ENCODE measurements at regions not wholly inside any gene's neighbourhood (a gene's known extent, or its start where the extent isn't known, plus 50 kb on each side); places are given as distances from the start of the nearest gene placed in this dataset.

DNA sequence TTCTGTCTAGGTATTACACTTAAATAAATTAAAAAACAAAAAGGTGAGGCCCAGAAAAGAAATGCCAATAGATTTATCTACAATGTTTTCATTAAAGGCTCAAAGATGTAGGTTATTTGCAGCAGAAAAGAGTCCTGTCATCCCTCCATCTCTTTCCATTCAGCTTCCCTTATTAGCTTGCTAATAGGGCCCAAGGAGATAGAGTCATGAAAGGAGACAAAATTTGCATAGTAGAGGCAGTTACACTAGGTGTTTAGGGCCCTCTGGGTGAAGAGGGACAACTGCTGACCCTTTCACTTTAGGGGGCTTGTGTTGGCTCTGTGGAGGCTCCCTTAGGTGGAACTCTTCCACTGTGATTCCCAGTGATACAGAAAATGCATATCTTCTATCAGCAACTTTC, 58.4 kb upstream of the TACR3 start:
- Histone ChIP-seq H3K9ac (ENCODE audit: control insufficient read depth, extremely low read depth, insufficient read depth, low read length) (no peak overlapping the region), H3K4me3 (ENCODE audit: control insufficient read depth in 2 of 3, extremely low read depth in 1 of 3, insufficient read depth in 2 of 3, low read depth in 1 of 3, low read length in 3 of 3) (no peak overlapping the region), H3K9me3 (ENCODE audit: control insufficient read depth, low read depth, low read length) (no peaks in the 10 kb centered on the region), H3K4me2 (ENCODE audit: control insufficient read depth, extremely low read depth, insufficient read depth, low read depth, low read length) (no peak overlapping the region), H2AFZ (ENCODE audit: control insufficient read depth, low read length) (no peak overlapping the region), H3K4me1 (ENCODE audit: control insufficient read depth, extremely low read depth, insufficient read depth, low read length) (no peaks in the 10 kb centered on the region), H3K9me1 (ENCODE audit: control insufficient read depth, extremely low read depth, insufficient read depth, low read length) (no peaks in the 10 kb centered on the region), H3K27me3 (ENCODE audit: control insufficient read depth, extremely low read depth, insufficient read depth, low read length) (no peaks in the 10 kb centered on the region), H4K20me1 (ENCODE audit: control insufficient read depth, extremely low read depth, insufficient read depth, low read length) (no peaks in the 10 kb centered on the region), H3K79me2 (ENCODE audit: control insufficient read depth, insufficient read depth, low read length) (no peaks in the 10 kb centered on the region), H3K27ac (ENCODE audit: control insufficient read depth, insufficient read depth, low read length) (no peak overlapping the region), H3K36me3 (ENCODE audit: control insufficient read depth in 2 of 2, extremely low read depth in 1 of 2, insufficient read depth in 2 of 2, low read length in 2 of 2) (no peaks in the 10 kb centered on the region)
- DNase-seq (ENCODE audit: low read depth, low spot score) (no peak), FAIRE-seq (no peak)
- dilution Hi-C loops (cut with MboI; ENCODE audit: extremely low pct_ligation_motif_present, low sequenced_read_pairs) = no loop called here
- TF ChIP-seq, protein P1, sequence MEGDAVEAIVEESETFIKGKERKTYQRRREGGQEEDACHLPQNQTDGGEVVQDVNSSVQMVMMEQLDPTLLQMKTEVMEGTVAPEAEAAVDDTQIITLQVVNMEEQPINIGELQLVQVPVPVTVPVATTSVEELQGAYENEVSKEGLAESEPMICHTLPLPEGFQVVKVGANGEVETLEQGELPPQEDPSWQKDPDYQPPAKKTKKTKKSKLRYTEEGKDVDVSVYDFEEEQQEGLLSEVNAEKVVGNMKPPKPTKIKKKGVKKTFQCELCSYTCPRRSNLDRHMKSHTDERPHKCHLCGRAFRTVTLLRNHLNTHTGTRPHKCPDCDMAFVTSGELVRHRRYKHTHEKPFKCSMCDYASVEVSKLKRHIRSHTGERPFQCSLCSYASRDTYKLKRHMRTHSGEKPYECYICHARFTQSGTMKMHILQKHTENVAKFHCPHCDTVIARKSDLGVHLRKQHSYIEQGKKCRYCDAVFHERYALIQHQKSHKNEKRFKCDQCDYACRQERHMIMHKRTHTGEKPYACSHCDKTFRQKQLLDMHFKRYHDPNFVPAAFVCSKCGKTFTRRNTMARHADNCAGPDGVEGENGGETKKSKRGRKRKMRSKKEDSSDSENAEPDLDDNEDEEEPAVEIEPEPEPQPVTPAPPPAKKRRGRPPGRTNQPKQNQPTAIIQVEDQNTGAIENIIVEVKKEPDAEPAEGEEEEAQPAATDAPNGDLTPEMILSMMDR (optimal IDR thresholded peaks at IDR 0.05 in 1 of 3, IDR thresholded peaks at IDR 0.05 in 1 of 3, conservative IDR thresholded peaks at IDR 0.05 in 1 of 3; ENCODE audit: extremely low read depth in 1 of 3, insufficient read depth in 2 of 3, low read length in 3 of 3) = no peak
- no peak for TF ChIP-seq EZH2 (IDR thresholded peaks at IDR 0.05; ENCODE audit: low read length)

DNA sequence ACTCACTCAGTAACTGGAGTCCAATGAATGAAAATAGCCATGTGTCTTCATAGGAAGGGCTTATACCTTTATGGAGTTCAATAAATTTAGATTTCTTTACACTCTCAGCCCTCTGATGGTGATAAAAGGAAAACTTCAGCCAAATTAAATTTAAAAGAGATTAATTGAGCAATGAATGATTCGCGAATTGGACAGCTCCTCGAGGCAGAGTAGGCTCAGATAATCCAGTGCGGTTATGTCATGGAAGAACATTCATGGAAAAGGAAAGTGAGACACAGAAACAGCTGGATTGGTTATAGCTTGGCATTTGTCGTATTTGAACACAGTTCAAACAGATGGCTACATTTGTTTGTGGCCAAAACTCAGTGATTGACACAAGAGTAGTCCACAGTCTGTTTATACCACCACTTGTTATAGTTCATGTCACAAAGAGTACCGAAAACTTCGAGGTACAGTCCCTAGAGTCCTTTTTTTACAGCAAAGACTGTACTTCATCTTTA, 54.6 kb upstream of the TACR3 start:
- Histone ChIP-seq H3K9me3 (ENCODE audit: control insufficient read depth, low read depth, low read length) (no peaks in the 10 kb centered on the region), H3K4me1 (ENCODE audit: control insufficient read depth, extremely low read depth, insufficient read depth, low read length) (no peaks in the 10 kb centered on the region), H3K27me3 (ENCODE audit: control insufficient read depth, extremely low read depth, insufficient read depth, low read length) (no peaks in the 10 kb centered on the region), H2AFZ (ENCODE audit: control insufficient read depth, low read length) (no peak overlapping the region), H4K20me1 (ENCODE audit: control insufficient read depth, extremely low read depth, insufficient read depth, low read length) (no peaks in the 10 kb centered on the region), H3K9me1 (ENCODE audit: control insufficient read depth, extremely low read depth, insufficient read depth, low read length) (no peaks in the 10 kb centered on the region), H3K79me2 (ENCODE audit: control insufficient read depth, insufficient read depth, low read length) (no peaks in the 10 kb centered on the region), H3K9ac (ENCODE audit: control insufficient read depth, extremely low read depth, insufficient read depth, low read length) (no peak overlapping the region), H3K4me3 (ENCODE audit: control insufficient read depth in 2 of 3, extremely low read depth in 1 of 3, insufficient read depth in 2 of 3, low read depth in 1 of 3, low read length in 3 of 3) (no peak overlapping the region), H3K36me3 (ENCODE audit: control insufficient read depth in 2 of 2, extremely low read depth in 1 of 2, insufficient read depth in 2 of 2, low read length in 2 of 2) (no peaks in the 10 kb centered on the region), H3K27ac (ENCODE audit: control insufficient read depth, insufficient read depth, low read length) (no peak overlapping the region), H3K4me2 (ENCODE audit: control insufficient read depth, extremely low read depth, insufficient read depth, low read depth, low read length) (no peak overlapping the region)
- no peak for DNase-seq (ENCODE audit: low read depth, low spot score)
- TF ChIP-seq EZH2 (IDR thresholded peaks at IDR 0.05; ENCODE audit: low read length) = no peak
- TF ChIP-seq, protein P1 (optimal IDR thresholded peaks at IDR 0.05 in 1 of 3, IDR thresholded peaks at IDR 0.05 in 1 of 3, conservative IDR thresholded peaks at IDR 0.05 in 1 of 3; ENCODE audit: extremely low read depth in 1 of 3, insufficient read depth in 2 of 3, low read length in 3 of 3) = no peak
- dilution Hi-C loops (cut with MboI; ENCODE audit: extremely low pct_ligation_motif_present, low sequenced_read_pairs) = no loop called here
- FAIRE-seq = no peak
